HG03025 (cell line): ENCODE measurements at regions not wholly inside any gene's neighbourhood (a gene's known extent, or its start where the extent isn't known, plus 50 kb on each side); places are given as distances from the start of the nearest gene placed in this dataset.
"Not testable (repeated sequence)": the region's sequence is repeated elsewhere in the genome, so short reads cannot be mapped to it uniquely, and the experiment has no call there.

ENCODE experiments used
- ATAC-seq: cut with Tn5 transposase; IDR thresholded peaks from one replicate; pipeline ENCODE4 v1.9.1; 2021; ENCODE audit warnings: mild to moderate bottlenecking, moderate library complexity; ENCODE audit not compliant: unreplicated experiment, low FRiP score

DNA sequence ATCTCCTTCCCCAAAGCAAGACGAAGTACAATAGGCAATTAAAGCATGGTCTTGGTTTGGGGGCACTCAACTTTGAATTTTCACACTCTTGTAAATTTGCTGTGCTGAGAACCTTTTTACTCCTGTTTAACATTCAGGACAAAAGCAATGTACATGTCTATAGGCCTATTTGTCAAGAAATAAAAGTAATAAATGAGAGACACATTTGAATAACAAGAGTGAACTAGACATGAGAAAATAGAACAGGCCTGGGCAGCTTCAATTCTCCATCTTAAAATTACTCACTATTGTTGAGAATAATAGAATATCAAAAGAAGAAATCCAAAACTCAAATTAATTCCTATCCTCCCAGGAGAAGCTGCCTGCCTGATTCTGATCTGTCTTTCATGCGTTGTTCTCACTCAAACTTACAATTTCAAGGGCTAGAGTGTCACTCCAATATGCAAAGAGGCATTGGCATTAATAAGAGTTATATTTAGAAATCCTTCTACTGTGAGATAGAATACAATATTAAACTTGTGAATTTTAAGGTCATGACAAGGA, 192.9 kb upstream of the CCNG1 start:
- ATAC-seq = no peak

DNA sequence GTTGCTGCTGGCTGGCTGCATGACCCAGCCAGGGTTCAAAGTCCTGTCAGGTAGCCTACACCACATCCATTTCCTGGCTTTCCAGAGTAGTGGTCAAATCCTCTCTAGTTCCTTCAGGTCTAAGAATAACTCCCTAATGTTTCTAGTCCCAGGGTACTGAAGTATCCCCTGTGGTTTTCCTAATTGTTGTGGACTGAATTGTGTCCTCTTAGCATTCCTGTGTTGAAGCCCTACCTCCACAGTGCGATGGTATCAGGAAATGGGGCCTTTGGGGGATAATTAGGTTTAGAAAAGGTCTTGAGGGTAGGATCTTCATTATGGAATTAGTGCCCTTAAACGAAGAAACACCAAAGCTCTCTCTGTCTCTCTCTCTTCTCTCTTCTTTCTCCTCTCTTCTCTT, 191.8 kb upstream of the CCNG1 start:
- no peak for ATAC-seq

DNA sequence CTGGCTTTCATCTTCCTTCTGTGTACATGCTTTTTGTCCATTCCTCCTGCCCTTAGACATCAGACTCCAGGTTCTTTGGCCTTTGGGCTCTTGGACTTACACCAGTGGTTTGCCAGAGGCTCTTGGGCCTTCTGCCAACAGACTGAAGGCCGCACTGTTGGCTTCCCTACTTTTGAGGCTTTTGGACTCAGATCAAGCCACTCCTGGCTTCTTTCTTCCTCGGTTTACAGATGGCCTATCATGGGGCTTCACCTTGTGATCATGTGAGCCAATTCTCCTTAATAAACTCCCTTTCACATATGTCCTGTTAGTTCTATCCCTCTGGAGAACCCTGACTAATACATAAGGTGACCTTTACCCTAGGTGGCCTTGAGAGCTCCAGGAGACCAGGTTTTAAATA, 189.1 kb upstream of the CCNG1 start:
- no peak for ATAC-seq

DNA sequence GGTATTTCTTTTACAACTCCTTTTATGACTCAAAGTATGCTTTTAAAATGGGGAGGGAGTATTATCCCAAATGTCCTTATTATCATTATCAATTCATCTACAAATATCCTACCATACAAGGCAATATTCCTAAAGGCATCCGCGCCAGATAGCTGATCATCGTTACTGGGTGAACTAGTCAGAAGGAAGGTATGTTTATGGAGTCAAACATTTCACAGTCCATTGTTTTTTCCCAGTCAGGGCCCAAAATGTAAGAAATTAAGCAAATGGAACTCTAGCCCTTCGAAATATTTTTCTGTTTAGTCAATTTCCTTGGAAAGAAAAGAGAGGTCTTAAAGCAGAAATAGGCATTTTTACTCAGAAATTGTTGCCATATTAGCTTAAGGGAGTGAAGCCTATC, 188.5 kb upstream of the CCNG1 start:
- no peak for ATAC-seq

DNA sequence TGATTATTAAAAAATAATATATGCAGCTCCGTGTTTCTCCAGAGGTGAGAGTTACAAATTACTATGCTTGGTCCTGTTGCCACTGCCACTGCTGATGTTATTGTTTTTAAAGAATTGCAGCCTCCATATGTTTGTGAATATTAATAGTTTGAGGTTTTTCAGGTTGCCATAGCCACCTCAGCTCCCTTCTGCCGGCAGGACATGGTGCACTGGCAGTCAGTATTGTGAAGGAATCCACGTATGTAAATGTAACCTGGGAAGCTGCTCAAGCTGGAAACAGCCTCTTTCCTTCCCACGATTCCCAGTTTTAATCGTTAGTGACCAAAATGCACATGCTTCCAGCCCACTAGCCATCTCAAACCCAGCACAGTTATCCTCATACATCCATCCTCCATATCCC, 184.4 kb upstream of the CCNG1 start:
- ATAC-seq = no peak

DNA sequence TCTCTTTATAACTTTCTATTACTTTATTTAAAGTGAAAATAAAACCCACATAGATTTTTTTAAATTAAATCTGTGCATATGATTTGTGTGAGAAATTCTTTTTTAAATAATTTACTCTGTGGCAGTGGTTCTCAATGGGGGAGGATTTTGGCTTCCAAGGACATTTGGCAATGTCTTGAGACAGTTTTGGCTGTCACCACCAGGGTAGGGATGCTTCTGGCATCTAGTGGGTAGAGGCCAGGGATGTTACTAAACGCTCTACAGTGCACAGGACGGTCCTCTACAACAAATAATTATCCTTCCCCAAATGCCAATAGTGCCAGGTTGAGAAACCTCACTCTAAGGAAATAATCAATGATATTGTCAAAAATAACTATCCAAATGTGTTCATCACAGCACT, 177.9 kb upstream of the CCNG1 start:
- no peak for ATAC-seq

DNA sequence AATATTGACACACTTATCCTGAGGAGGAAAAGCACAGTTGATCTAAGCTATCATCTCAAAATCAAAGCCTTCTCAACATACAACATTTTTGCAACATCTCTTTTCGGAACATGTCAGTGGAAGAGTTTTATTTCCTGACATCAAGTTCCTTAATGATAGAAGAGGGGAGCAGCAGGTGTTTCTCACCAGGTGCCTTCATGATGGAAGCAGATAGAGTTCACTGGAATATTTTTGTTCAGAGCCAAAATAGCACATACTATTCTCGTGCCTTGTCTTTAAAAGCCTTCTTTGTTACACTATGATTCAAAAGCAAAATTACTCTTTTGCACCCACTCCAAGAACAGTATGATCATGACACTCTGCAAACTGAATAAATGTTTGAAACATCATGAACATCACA, 176.9 kb upstream of the CCNG1 start:
- ATAC-seq = no peak

DNA sequence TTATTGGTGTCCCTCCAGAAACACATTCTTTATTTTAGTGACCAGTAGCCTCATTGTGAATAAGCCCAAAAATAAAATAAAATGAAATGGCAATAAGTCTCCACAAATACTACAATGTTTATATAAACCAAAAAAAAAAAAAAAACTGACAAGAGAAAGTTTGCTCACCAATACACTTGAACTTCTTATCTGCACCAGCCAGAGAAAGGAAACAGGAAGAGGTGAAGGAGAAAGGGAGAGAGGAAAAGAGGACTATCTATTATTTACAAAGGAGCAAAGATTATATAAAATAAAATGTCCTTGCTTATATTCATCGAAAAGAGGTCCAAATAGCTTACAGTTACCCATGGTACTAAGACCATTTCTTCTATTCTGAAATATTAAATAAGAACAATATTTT, 176.4 kb upstream of the CCNG1 start:
- no peak for ATAC-seq

DNA sequence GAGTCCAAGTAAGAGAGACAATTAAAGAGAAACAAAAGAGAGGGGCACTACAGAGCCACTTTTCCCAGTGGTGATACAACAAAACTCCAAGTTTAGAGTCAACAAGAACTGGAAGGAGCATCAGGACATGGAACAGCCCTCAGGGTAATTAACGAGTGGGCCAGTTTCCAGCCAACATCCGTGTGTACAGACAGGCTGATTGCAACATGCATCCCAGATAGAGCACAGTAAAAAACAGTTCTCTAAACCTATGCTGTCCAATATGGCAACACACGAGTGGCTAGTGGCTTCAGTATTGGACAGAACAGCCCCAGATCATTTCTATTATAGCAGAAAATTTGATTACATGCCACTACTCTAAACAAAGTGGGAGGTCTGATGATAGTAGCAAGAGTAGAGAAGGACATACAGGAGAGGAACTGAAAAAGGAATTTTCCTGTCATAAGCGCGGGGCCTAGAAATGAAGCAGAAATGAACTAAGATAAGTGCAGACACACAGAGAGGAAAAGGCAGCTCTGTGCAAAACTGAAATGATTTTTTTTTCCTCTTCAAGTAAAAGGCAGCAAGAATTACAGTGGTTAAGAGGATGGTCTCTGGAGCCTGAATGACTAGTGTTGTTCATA, 175.6 kb upstream of the CCNG1 start:
- no peak for ATAC-seq

DNA sequence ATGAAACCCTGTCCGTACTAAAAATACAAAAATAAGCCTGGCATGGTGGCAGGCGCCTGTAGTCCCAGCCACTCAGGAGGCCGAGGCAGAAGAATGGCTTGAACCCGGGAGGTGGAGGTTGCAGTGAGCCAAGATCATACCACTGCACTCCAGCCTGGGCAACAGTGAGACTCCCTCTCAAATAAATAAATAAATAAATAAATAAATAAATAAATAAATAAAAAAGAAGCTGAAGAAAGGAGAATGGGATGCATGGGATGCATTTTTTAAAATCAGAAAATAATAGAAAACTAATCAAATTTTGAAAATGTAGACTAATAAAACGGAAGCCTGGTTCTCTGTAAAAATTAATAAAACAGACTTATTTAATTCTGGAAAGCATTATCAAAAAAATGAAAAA, 171.1 kb upstream of the CCNG1 start:
- not testable (repeated sequence) for ATAC-seq

DNA sequence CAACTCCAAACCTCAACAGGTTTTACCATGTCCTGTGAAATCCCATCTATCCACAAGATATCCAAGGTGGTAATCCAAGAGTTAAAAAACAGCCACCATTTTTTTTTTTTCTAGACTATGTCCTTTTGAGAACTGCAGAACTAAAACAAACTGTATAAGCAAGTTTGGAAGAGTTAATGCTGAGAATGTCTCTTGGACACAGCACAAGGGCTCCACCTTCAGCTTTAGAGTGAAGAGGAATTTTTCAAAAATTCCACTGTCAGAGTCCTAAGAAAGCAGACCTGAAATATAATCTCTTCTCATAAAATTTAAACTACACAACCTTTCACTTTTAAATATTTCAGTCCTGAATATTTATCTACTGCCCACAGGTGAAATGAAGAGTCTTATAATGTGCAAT, 167.8 kb upstream of the CCNG1 start:
- no peak for ATAC-seq

DNA sequence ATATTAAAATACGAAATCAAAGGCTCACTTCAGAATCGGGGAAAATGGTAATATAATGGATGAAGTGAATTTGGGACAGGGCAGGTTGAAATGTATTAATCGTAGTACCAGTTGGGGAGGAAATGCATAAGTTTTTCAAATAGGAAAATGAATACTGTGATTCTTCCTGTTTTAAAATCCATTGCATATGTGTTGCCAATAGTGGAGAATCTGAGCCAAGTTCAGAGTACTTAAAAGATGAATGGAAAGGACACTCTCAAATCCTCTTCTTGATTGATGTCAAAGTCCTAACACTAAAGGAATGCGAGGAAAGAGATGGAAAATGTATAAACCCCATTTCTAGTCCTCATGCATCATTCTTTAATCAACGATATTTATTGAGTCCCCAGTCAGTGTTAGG, 160.9 kb upstream of the CCNG1 start:
- no peak for ATAC-seq

DNA sequence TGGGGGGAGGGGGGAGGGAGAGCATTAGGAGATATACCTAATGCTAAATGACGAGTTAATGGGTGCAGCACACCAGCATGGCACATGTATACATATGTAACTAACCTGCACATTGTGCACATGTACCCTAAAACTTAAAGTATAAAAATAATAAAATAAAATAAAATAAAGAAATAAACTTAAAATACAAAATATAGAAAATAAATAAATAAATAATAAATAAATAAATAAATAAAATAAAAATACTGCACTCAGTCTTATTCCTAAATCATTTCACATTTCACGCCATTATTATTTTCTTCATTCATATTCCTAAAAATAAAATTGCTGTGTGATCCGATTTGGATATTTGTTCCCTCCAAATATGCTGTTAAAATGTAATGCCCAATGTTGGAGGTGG, 156.5 kb upstream of the CCNG1 start:
- ATAC-seq = not testable (repeated sequence)

DNA sequence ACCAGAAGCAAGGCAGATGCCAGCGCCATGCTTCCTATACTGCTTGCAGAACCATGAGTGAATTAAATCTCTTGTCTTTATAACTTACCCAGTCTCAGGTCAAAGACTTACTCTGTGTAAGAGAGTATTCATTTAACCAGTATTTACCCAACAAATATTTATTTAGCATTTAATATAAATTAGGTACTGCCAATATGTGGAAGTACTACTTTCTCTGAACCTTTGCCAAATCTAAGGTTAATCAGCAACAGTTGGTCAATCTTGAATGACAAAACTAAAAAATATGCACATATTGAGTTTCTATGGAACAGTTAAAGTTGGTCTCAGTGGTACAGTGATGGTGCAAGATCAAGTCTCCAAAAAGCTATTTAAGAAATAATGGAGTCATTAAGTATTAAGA, 155.9 kb upstream of the CCNG1 start:
- no peak for ATAC-seq

DNA sequence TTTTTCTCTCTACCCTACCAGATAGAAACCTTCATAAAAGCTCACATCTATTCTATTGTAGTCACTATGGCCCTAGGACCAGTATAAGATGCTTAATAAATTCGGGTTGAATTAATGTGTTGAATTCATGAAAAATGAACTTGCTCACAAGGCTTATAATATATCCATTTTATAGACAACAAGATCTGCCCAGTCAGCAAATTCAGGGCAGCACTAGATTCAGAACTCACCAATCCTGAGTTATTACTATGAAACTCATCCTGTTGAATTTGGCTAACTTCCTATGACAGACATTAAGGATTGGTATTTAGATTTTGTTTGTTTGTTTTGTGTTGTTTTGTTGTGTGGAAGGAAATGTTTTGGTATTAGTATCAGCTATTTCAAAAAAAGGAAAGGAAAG, 143.6 kb upstream of the CCNG1 start:
- ATAC-seq = no peak

DNA sequence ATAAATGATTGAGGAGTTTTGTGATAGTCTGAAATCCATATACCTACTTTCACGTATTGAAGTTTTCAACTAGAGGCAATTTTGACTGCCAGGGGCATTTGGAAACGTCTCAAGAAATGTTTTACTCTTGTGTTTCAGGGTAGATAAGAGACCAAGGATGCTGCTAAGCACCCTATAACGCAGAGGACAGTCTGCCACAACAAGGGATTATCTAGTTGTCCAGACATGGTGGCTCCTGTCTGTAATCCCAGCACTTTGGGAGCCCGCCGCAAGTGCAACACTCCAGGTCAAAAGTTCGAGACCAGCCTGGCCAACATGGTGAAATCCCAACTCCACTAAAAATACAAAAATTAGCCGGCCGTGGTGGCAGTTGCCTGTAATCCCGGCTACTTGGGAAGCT, 133.7 kb upstream of the CCNG1 start:
- ATAC-seq = no peak

DNA sequence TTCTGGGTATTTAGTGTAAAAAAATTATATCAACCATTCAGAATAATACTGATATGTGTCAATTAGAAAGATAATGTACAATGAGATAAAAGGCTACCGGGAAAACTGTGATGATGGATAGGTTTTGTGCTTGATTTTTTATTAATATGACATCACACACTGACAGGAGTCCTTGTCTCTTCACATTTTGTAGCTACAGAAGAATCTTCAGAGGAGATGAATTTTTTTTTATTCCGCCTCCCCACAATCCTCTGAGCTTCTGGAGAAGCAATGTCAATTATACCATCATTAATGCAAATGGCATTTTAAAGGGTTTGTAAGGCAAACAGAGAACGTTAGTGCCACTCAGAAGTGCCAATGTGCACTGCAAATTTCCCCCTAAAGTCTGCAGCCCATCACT, 131.7 kb upstream of the CCNG1 start:
- ATAC-seq = no peak

DNA sequence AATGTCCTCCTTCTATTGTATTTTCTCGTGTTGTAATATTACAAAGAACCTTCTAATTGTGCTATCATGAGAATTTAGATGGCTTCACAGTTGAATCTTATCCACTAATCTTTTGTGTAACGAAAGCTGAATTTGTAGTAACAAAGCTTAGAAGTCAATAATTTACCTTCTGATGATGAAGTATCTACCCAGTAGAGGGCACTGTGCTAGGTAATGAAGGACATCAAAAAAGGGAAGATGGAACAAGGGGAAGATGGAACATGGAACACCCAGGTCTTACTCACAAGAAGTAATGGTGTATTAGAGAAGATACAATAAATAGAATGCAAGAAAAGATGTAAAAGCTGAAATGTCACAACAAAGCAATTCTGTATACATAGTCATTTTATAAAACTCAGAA, 131.0 kb upstream of the CCNG1 start:
- ATAC-seq = no peak

DNA sequence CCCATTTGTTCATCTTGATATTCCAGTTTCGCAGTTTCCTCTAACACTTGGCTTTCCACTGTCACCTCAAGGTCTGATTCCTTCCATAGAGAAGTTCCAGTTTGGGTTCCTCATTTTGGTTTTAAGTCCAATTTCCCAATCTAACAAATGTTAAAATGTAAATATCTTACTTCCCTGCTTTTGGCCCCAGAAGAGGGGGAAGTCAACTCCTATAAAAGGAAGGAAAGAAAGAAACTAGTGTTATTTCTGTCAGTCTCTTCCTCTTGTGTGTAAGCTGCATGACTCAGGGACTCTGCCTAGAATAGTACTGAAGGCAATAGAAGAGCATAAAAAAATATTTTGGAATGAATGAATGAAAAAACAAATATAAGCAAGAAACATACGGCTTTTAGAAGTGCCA, 127.5 kb upstream of the CCNG1 start:
- no peak for ATAC-seq

DNA sequence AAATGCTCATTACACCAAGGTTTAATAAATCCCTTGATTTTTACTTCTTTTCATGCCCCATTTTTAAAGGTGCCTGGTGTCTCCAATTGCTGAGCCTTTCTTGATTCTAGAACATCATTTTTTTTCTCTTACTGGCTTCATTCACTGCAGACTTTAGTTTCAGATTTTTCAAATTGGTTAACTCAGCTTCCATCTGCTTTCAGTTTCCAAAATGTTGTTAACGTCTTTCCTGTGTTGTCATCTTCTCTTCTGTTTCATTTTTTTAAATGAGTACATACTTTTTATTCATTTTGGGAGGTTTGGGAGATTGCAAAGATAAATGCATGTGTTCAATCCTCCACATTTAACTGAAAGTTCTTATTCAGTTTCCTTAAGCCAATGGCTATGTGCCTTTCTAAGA, 126.4 kb upstream of the CCNG1 start:
- no peak for ATAC-seq

DNA sequence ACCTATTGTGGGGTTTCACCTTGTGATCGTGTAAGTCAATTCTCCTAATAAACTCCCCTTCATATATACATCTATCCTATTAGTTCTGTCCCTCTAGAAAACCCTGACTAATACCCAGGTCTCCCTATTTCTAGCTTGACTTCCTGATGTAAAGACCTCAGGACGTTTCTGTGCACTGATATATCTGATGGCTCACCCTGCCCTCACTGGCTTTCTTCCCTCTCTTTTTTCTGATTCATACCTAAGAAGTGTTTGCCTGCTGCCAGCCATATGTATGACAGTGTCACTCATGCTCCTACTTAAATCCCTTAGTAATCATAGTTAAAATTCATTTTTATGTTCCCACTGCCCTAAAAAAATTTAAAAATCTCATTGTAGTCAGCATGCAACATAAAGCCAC, 124.8 kb upstream of the CCNG1 start:
- ATAC-seq = no peak

DNA sequence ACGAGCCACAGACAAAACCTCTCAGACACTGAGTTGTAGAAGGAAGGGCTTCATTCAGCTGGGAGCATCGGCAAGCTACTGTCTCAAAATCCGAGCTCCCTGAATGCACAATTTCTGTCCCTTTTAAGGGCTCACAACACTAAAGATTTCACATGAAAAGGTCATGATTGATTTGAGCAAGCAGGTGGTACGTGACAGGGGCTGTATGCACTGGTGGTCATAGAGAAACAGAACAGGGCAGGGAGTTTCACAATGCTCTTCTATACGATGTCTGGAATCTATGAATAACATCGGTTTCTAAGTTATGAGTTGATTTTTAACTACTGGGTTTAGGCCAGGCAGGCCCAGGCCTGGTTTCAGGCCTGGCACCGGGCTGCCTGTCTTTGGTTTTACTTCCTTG, 124.3 kb upstream of the CCNG1 start:
- ATAC-seq = not testable (repeated sequence)

DNA sequence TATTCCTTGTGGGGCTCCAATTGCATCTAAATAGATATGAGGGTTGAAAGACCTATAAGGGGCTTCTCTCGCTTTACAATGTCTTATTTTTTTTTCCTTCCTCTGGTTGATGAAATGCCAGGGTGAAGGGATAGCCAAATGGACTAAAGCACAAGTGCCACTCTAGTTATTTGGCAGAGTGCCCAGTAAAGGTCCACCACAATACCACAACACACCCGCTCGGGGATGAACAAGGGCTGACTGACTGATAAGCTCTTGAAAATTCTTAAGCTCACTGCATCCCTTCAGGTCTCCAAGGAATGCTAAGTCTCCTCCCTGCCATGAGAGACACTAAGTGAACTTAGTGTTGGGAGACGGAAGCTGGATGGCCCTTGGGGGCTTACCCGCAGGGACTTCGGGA, 121.0 kb upstream of the CCNG1 start:
- not testable (repeated sequence) for ATAC-seq
